ENCODE measurements at regions not wholly inside any gene's neighbourhood (a gene's known extent, or its start where the extent isn't known, plus 50 kb on each side); places are given as distances from the start of the nearest gene placed in this dataset.

GRCh38 chr13:99741960-99742359 is 229.6 kb downstream of the ZIC5 start:
- Histone ChIP-seq H3K4me1 (peaks cover 0 to 20% (median 8%) of the 10 kb centered on the region in 4 donors), H3K4me3 (no peak overlapping the region), H3K9me3 (no peaks in the 10 kb centered on the region), H3K27ac (no peak overlapping the region), H3K36me3 (no peaks in the 10 kb centered on the region), H3K27me3 (no peaks in the 10 kb centered on the region)
- intact Hi-C loops (cut with DNase I; ENCODE audit: low total_unique reads): no loop called here
- no peak for TF ChIP-seq CTCF (IDR thresholded peaks at IDR 0.05)
- DNase-seq: no peak

GRCh38 chr13:99740251-99740979 is 231.2 kb downstream of the ZIC5 start:
- H3K36me3 ChIP-seq: no peaks in the 10 kb centered on the region
- H3K4me3 ChIP-seq: no peak overlapping the region
- no peak for DNase-seq
- no peaks in the 10 kb centered on the region for H3K27me3 ChIP-seq
- intact Hi-C loops (cut with DNase I; ENCODE audit: low total_unique reads): no loop called here
- H3K9me3 ChIP-seq: no peaks in the 10 kb centered on the region
- no peak overlapping the region for H3K27ac ChIP-seq
- TF ChIP-seq CTCF (IDR thresholded peaks at IDR 0.05): no peak
- H3K4me1 ChIP-seq: peaks cover 0 to 20% (median 8%) of the 10 kb centered on the region in 4 donors

GRCh38 chr13:99738626-99739025 is 232.9 kb downstream of the ZIC5 start:
- intact Hi-C loops (cut with DNase I; ENCODE audit: low total_unique reads): no loop called here
- H3K4me3 ChIP-seq: no peak overlapping the region
- TF ChIP-seq CTCF (IDR thresholded peaks at IDR 0.05): no peak
- no peaks in the 10 kb centered on the region for H3K9me3 ChIP-seq
- H3K36me3 ChIP-seq: no peaks in the 10 kb centered on the region
- peaks cover 0 to 20% (median 8%) of the 10 kb centered on the region in 4 donors for H3K4me1 ChIP-seq
- no peak for DNase-seq
- H3K27me3 ChIP-seq: no peaks in the 10 kb centered on the region
- H3K27ac ChIP-seq: no peak overlapping the region

- TF ChIP-seq CTCF (IDR thresholded peaks at IDR 0.05): no peak
- DNase-seq: no peak
- Histone ChIP-seq H3K4me1 (peaks cover 0 to 12% (median 6%) of the 10 kb centered on the region in 4 donors), H3K4me3 (no peak overlapping the region), H3K36me3 (no peaks in the 10 kb centered on the region), H3K27me3 (no peaks in the 10 kb centered on the region), H3K27ac (no peak overlapping the region), H3K9me3 (no peaks in the 10 kb centered on the region)
- intact Hi-C loops (cut with DNase I; ENCODE audit: low total_unique reads): no loop called here
Measured at GRCh38 chr13:99737481-99738245, 233.9 kb downstream of the ZIC5 start.

- TF ChIP-seq CTCF (IDR thresholded peaks at IDR 0.05): no peak
- Histone ChIP-seq H3K9me3 (no peaks in the 10 kb centered on the region), H3K27me3 (no peaks in the 10 kb centered on the region), H3K27ac (no peak overlapping the region), H3K36me3 (no peaks in the 10 kb centered on the region), H3K4me1 (peaks cover 0 to under 1% (median 0%) of the 10 kb centered on the region in 4 donors), H3K4me3 (no peak overlapping the region)
- intact Hi-C loops (cut with DNase I; ENCODE audit: low total_unique reads): no loop called here
- DNase-seq: no peak
Measured at GRCh38 chr13:99736541-99736940, 235.0 kb downstream of the ZIC5 start.
